ENCODE measurements at regions not wholly inside any gene's neighbourhood (a gene's known extent, or its start where the extent isn't known, plus 50 kb on each side); places are given as distances from the start of the nearest gene placed in this dataset.

GRCh38 chr5:145682197-145682899, 152.8 kb downstream of the PRELID2 start:
- H3K27ac ChIP-seq (ENCODE audit: low read length), result no peak overlapping the region
- H3K36me3 ChIP-seq (ENCODE audit: insufficient read depth, low read length), result no peaks in the 10 kb centered on the region
- no peak overlapping the region for H3K4me2 ChIP-seq (ENCODE audit: insufficient read depth, low read length)
- DNase-seq, result no peak
- no peaks in the 10 kb centered on the region for H3K4me1 ChIP-seq (ENCODE audit: insufficient read depth, low read length)
- no peak overlapping the region for H2AFZ ChIP-seq (ENCODE audit: low read depth, low read length)
- no peaks in the 10 kb centered on the region for H3K9me3 ChIP-seq (ENCODE audit: insufficient read depth, low read length, severe bottlenecking)
- H3K27me3 ChIP-seq (ENCODE audit: insufficient read depth, low read length, poor library complexity), result no peaks in the 10 kb centered on the region
- TF ChIP-seq EZH2 (IDR thresholded peaks at IDR 0.05; ENCODE audit: borderline replicate concordance, low read depth, low read length, severe bottlenecking) (no peak), CTCF (IDR thresholded peaks at IDR 0.05; ENCODE audit: borderline replicate concordance, extremely low read depth, low read length, poor library complexity, severe bottlenecking) (no peak)
- no peak for ATAC-seq (ENCODE audit: insufficient read depth, low read depth)
- no peaks in the 10 kb centered on the region for H4K20me1 ChIP-seq (ENCODE audit: insufficient read depth, low read length)
- no peaks in the 10 kb centered on the region for H3K79me2 ChIP-seq (ENCODE audit: insufficient read depth, low read length)
- no peak overlapping the region for H3K9ac ChIP-seq (ENCODE audit: low read depth, low read length)
- no peak overlapping the region for H3K4me3 ChIP-seq (ENCODE audit: low read depth in 1 of 2, low read length in 2 of 2)

GRCh38 chr5:145681686-145682085, 153.5 kb downstream of the PRELID2 start:
- TF ChIP-seq CTCF (IDR thresholded peaks at IDR 0.05; ENCODE audit: borderline replicate concordance, extremely low read depth, low read length, poor library complexity, severe bottlenecking), result peak; percentile 73
- no peak for TF ChIP-seq EZH2 (IDR thresholded peaks at IDR 0.05; ENCODE audit: borderline replicate concordance, low read depth, low read length, severe bottlenecking)
- Histone ChIP-seq H3K4me1 (ENCODE audit: insufficient read depth, low read length) (no peaks in the 10 kb centered on the region), H3K4me3 (ENCODE audit: low read depth in 1 of 2, low read length in 2 of 2) (no peak overlapping the region), H3K9me3 (ENCODE audit: insufficient read depth, low read length, severe bottlenecking) (no peaks in the 10 kb centered on the region), H3K27me3 (ENCODE audit: insufficient read depth, low read length, poor library complexity) (no peaks in the 10 kb centered on the region), H3K36me3 (ENCODE audit: insufficient read depth, low read length) (no peaks in the 10 kb centered on the region), H4K20me1 (ENCODE audit: insufficient read depth, low read length) (no peaks in the 10 kb centered on the region), H3K4me2 (ENCODE audit: insufficient read depth, low read length) (no peak overlapping the region), H3K79me2 (ENCODE audit: insufficient read depth, low read length) (no peaks in the 10 kb centered on the region), H3K27ac (ENCODE audit: low read length) (no peak overlapping the region), H3K9ac (ENCODE audit: low read depth, low read length) (no peak overlapping the region), H2AFZ (ENCODE audit: low read depth, low read length) (no peak overlapping the region)
- peak; percentile 93 for ATAC-seq (ENCODE audit: insufficient read depth, low read depth)
- DNase-seq, result peak; percentile 46

- Histone ChIP-seq H3K27me3 (ENCODE audit: insufficient read depth, low read length, poor library complexity) (no peaks in the 10 kb centered on the region), H2AFZ (ENCODE audit: low read depth, low read length) (no peak overlapping the region), H3K9ac (ENCODE audit: low read depth, low read length) (no peak overlapping the region), H3K27ac (ENCODE audit: low read length) (no peak overlapping the region), H3K79me2 (ENCODE audit: insufficient read depth, low read length) (no peaks in the 10 kb centered on the region), H3K4me3 (ENCODE audit: low read depth in 1 of 2, low read length in 2 of 2) (no peak overlapping the region), H3K4me2 (ENCODE audit: insufficient read depth, low read length) (no peak overlapping the region), H3K9me3 (ENCODE audit: insufficient read depth, low read length, severe bottlenecking) (no peaks in the 10 kb centered on the region), H3K36me3 (ENCODE audit: insufficient read depth, low read length) (no peaks in the 10 kb centered on the region), H4K20me1 (ENCODE audit: insufficient read depth, low read length) (no peaks in the 10 kb centered on the region), H3K4me1 (ENCODE audit: insufficient read depth, low read length) (no peaks in the 10 kb centered on the region)
- ATAC-seq (ENCODE audit: insufficient read depth, low read depth), result no peak
- no peak for DNase-seq
- no peak for TF ChIP-seq EZH2 (IDR thresholded peaks at IDR 0.05; ENCODE audit: borderline replicate concordance, low read depth, low read length, severe bottlenecking)
These were observed 153.9 kb downstream of the PRELID2 start for GRCh38 chr5:145681216-145681615.

GRCh38 chr5:145680767-145681166, 154.4 kb downstream of the PRELID2 start:
- Histone ChIP-seq H3K9me3 (ENCODE audit: insufficient read depth, low read length, severe bottlenecking) (no peaks in the 10 kb centered on the region), H3K4me2 (ENCODE audit: insufficient read depth, low read length) (no peak overlapping the region), H4K20me1 (ENCODE audit: insufficient read depth, low read length) (no peaks in the 10 kb centered on the region), H3K79me2 (ENCODE audit: insufficient read depth, low read length) (no peaks in the 10 kb centered on the region), H2AFZ (ENCODE audit: low read depth, low read length) (no peak overlapping the region), H3K4me1 (ENCODE audit: insufficient read depth, low read length) (no peaks in the 10 kb centered on the region), H3K9ac (ENCODE audit: low read depth, low read length) (no peak overlapping the region), H3K27me3 (ENCODE audit: insufficient read depth, low read length, poor library complexity) (no peaks in the 10 kb centered on the region), H3K36me3 (ENCODE audit: insufficient read depth, low read length) (no peaks in the 10 kb centered on the region), H3K4me3 (ENCODE audit: low read depth in 1 of 2, low read length in 2 of 2) (no peak overlapping the region), H3K27ac (ENCODE audit: low read length) (no peak overlapping the region)
- ATAC-seq (ENCODE audit: insufficient read depth, low read depth) (no peak), DNase-seq (no peak)
- no peak for TF ChIP-seq CTCF (IDR thresholded peaks at IDR 0.05; ENCODE audit: borderline replicate concordance, extremely low read depth, low read length, poor library complexity, severe bottlenecking)
- no peak for TF ChIP-seq EZH2 (IDR thresholded peaks at IDR 0.05; ENCODE audit: borderline replicate concordance, low read depth, low read length, severe bottlenecking)
